HG03066 (cell line): ENCODE measurements at regions not wholly inside any gene's neighbourhood (a gene's known extent, or its start where the extent isn't known, plus 50 kb on each side); places are given as distances from the start of the nearest gene placed in this dataset.
A peak's percentile ranks its signal among the peaks of the same experiment; 100 is the strongest.
"Not testable (repeated sequence)": the region's sequence is repeated elsewhere in the genome, so short reads cannot be mapped to it uniquely, and the experiment has no call there.

Experiments used
- ATAC-seq: cut with Tn5 transposase; IDR thresholded peaks from one replicate; pipeline ENCODE4 v1.9.1; 2021; ENCODE audit warnings: low read depth; ENCODE audit not compliant: unreplicated experiment

DNA sequence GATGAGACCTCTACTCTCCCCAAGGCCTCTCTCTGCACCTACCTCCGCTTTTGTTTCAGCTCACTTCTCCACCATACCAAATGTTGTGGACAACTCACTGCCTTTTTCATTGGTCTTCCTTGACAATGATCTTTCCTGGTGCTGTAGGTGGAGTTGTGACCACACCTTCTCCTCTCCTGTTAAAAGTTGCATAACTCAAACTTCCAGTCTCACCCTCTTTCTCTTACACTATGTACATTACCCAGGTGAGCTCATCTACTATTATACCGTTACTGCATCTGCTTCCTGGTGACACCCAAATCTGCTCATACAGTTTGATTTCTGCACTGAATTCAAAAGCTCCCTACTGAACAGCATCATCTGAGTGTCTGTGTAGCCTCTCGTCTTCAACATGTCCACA is 542.8 kb downstream of the GALC start:
- no peak for ATAC-seq

- no peak for ATAC-seq
Observed at GRCh38 chr14:87449016-87449415, 544.0 kb downstream of the GALC start.

- no peak for ATAC-seq
Observed at GRCh38 chr14:87443787-87444186, 549.2 kb downstream of the GALC start.

DNA sequence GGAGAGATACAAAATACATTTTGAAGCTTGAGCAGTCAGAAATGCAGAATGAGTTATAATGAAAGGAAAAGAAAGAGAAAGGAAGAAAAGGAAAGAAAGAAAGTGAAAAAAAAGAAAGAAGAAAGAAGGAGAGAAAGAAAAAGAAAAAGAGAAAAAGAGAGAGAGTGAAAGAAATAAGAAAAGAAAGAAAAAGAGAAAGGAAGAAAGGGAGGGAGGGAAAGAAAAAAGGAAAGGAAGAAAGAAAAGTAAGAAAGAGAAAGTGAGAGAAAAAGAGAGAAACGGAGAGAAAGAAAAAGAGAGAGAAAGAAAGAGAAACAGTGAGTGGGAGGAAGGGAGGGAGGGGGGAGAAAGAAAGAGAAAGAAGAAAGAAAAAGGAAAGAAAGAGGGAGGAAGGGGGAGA is 549.9 kb downstream of the GALC start:
- no peak for ATAC-seq

GRCh38 chr14:87437158-87437557 is 555.8 kb downstream of the GALC start:
- ATAC-seq, result no peak

GRCh38 chr14:87434680-87435079 is 558.3 kb downstream of the GALC start:
- ATAC-seq, result no peak

DNA sequence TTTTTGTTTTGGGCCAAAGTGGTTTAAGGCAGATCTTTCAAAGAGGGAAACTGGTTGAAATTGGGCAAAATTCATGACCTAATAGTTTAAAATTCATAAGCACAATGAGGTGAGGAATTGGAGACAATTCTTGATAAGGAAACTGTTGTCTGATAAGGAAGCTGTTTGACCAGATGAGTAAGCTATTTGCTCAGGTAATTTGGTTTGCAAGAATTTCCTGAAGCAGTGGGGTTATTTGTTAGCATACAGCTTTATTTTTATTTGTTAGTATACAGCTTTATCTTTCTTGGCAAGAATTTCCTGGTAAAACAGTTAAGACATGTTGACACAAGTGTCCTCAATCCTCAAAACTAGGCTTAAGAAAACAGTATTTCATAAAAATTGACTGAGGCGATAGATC is 559.0 kb downstream of the GALC start:
- no peak for ATAC-seq

GRCh38 chr14:87432698-87433097 is 560.3 kb downstream of the GALC start:
- ATAC-seq, result no peak

GRCh38 chr14:87430810-87431209 is 562.2 kb downstream of the GALC start:
- ATAC-seq, result no peak

DNA sequence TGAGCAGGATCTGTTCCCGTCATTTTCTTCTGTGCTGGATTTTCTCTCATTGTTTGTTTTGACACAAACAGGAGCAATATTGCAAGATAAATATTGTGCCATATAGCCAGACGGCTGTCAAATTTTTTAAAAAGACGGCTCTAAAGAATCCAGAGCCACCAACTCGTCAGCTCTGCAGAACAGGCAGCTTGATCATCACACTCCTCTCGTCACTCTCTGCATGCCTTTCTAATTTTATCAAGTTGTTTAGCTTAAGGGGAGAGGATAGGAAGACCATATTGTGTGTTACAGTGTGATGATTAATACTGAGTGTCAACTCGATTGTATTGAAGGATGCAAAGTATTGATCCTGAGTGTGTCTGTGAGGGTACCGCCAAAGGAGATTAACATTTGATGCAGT is 562.8 kb downstream of the GALC start:
- ATAC-seq, result no peak

DNA sequence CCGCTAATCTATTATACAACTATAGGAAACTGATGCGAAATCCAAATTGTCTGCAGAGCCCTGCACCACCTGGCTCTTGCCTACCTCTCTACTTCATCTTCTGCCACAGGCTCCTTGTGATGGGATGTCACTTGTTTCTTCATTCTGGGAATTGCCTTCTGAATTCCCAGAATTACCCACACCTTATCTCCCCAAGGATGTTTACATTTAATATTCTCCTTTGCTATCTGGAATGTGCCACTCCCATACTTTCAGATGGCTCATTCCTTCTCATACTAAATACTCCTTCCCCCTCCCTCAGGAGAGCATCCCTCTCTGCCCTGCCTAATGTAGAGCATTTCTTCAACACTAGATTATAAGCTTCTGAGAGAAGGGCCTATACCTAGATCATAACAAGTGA is 573.1 kb downstream of the GALC start:
- ATAC-seq, result no peak

DNA sequence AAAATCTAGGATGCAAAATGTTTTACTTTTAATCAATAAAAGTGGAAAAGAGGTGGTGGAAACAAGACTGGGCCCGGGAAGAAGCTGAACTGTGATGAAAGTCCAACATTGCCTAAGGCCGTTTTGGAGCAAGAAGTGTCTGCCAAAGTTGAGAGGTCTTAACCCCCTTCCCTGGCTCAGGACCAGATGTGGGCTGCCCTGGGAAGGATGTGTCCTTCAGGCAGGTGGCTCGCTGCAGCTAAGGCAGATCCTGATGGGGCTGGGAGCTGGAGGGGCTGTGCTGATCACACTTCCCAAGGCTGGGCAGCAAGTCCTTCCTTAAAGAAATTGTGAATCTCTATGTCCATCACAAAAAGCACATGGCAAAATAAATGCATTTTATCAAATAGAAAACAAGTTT is 581.6 kb downstream of the GALC start:
- ATAC-seq, result no peak

- ATAC-seq, result no peak
Observed at GRCh38 chr14:87409393-87409792, 583.6 kb downstream of the GALC start.

DNA sequence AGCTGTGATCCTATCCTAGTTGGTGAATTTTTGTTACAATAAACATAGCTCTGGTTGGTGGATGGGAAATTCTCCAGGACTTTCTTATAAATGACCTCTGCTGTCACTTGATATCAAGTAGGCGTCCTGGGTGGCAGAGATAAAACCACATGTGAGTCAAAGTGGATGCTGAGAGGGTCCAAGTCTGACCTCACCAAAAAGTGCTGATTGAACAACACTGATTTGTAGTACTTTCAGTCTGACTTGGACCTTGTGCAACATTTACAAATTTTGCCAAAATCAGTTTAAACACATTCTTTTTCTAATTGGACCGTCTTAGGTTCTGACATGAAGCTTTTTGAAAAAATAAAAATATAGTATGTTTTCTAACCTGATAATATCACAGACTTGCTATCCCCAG is 585.6 kb downstream of the GALC start:
- no peak for ATAC-seq

DNA sequence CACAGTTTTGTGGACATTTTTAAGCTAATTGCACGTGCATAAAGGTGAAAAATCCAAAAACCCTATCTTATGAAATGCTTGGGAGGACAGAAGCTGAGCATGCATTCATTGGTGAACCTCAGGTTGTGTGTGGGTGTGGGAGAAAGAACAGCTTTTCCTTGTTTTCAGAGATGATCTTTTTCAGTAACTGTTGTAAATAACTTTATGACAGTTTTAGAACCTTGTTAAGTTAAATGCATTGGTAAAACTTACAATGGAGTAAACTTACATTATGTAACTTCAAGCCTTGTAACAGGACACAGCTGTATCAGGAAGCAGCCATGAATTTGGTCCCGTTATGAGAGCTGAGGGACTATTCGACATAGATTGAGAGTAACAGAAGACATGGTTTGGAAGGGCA is 587.4 kb downstream of the GALC start:
- no peak for ATAC-seq

GRCh38 chr14:87397499-87397898 is 595.5 kb downstream of the GALC start:
- ATAC-seq, result peak; percentile 96

GRCh38 chr14:87391066-87391465 is 601.9 kb downstream of the GALC start:
- no peak for ATAC-seq

DNA sequence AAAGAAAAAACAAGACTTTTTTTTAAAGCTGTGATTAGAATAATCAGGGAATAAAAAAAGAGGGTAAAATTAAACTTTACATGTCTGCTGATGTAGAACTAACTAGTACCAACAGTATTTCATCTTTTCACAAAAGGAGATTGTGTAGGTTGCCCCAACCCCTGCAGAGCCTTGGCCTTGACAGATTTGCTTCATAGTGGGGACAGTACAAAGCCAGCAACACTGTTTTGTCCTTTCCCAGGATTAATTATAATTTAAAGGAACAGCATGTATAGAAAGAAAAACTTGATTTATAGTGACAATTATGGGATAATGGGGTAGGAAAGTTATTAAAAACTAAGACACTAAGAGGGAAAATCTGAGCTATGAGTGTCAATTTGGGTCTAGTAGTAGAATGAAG is 604.0 kb downstream of the GALC start:
- no peak for ATAC-seq

DNA sequence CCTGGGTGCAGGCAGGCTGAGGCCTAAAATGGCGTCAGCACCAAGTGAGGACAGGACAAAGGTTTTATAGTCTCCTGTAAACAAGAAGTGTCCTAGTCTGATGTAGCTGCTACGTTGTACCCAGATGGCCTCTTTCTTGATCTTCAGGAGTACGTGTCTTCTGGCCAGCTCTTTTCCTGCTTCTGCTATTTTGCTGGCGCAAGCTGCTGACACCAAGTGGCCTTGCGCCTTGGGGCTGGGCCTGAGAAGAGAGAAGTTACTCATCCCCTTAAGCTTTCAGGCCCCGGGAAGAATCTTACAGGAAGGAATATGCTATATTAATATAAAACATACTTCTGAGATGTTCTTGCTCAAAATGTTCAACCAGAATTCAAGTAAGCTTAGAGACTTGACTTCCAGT is 605.2 kb downstream of the GALC start:
- no peak for ATAC-seq

DNA sequence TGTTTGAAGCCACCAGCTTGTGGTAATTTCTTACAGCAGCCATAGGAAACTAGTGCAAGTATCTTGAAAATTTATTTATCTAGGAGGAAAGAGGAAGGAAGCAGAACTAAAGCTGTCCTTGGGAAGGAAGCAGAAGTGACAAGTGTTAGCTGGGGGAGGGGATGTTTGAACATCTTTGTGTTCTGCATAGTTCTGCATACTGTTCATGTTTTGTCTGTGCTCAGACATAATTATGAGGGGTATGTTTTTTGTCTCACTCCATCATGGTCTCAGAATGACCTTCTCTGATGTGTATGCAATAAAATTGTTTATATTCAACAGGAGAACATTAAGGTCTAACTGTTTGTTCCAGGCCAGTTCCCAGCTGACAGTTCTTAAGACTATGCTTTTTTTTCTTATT is 606.5 kb downstream of the GALC start:
- ATAC-seq, result no peak

- ATAC-seq, result no peak
Observed at GRCh38 chr14:87380054-87380453, 612.9 kb downstream of the GALC start.

DNA sequence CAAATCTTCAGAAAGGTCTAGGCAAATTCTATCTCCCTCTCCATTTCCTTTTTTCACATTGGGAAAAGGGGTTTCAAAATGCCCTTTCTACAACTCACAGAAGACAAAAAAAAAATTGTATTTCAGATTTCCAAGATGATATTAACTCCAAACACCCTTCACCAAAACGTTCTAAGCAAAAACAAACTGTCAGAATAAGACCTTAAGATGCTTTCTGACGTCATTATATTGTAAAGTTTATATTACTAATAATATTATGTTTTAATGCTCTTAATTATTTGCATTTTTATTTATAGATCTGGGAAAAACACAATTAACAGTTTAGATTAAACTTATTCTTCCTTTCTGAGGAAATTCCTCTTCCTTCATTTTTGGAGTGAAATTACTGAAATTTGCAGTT is 624.2 kb downstream of the GALC start:
- no peak for ATAC-seq

- ATAC-seq, result not testable (repeated sequence)
Observed at GRCh38 chr14:87360246-87360645, 632.7 kb downstream of the GALC start.

GRCh38 chr14:87351007-87351406 is 642.0 kb downstream of the GALC start:
- no peak for ATAC-seq
